ENCODE measurements at regions not wholly inside any gene's neighbourhood (a gene's known extent, or its start where the extent isn't known, plus 50 kb on each side); places are given as distances from the start of the nearest gene placed in this dataset.

DNA sequence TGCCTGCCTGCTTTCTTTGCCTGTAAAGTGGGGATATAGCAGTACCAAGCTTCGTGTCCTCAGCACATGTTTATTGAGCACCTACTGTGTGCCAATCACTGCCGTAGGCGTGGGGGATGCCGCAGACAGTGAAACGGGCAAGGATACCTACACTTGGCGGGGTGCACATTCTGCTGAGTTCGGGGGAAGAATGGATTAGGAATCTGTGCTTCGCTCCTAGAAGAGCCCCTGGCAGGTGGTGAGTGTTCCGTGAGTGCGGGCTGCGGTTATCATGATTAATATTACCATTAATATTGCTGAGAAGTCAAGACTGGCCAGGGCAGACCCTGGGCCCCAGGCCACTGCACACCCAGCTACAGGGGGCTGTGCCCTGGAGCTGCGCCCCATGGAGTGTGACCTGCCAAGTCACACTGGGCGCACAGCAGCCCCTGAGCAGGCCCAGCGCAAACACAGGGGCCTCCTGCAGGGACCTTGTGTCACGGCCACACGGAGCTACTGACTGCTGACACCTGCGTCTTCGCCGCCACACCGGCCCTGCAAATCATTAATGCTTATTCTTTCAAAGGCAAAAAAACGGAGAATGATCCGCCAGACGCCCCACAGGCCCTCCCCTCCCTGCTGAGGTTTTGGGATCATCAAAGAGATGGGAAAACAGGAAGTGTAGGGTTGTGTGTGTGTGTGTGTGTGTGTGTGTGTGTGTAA, 213.4 kb upstream of the GSE1 start:
- Histone ChIP-seq H3K36me3 (ENCODE audit: control insufficient read depth, insufficient read depth, low read length) (no peaks in the 10 kb centered on the region), H3K27ac (ENCODE audit: low read depth, low read length) (no peak overlapping the region), H3K27me3 (ENCODE audit: control insufficient read depth, insufficient read depth, low read length) (no peaks in the 10 kb centered on the region), H3K9ac (ENCODE audit: low read length) (no peak overlapping the region), H3K4me3 (ENCODE audit: low read length) (no peak overlapping the region), H3K4me1 (ENCODE audit: control insufficient read depth, insufficient read depth, low read length) (peaks cover 21% of the 10 kb centered on the region)

DNA sequence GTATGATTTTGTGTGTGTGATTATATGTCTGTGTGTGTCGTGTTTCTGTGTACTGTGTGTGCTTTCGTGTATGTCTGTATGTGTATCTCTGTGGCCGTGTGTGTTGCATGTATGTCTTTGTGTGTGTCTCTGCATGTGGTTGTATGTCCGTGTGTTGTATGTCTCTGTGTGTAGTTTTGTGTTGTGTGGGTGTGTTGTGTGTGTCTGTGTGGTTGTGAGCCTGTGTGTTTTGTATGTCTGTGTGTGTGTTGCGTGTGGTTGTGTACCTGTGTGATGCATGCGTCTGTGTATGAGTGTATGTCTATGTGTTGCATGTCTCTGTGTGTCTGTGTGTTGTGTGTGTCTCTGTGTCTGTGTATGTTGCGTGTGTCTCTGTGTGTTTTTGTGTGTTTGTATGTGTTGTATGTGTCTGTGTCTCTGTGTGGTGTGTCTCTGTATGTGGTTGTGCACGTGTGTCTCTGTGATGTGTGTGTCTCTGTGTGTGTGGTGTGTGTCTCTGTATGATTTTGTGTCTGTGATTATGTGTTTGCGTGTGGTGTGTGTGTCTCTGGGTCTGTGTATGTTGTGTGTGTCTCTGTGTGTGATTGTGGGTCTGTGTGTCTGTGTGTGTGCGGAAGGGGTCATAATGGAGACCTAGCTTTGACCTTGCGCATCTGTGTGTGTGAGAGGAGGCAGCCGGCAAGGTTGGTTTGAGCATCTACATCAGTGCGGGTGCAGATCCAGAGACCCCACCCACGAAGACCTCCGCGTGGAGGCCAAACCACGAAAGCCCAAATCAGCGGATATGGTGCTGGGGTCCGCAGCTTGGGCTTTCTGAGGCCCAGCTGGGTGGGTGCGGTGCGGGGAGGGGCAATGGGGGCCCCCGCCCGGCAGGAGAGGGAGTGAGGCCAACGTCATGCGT, 212.6 kb upstream of the GSE1 start:
- Histone ChIP-seq H3K36me3 (ENCODE audit: control insufficient read depth, insufficient read depth, low read length) (no peaks in the 10 kb centered on the region), H3K27ac (ENCODE audit: low read depth, low read length) (no peak overlapping the region), H3K27me3 (ENCODE audit: control insufficient read depth, insufficient read depth, low read length) (no peaks in the 10 kb centered on the region), H3K4me3 (ENCODE audit: low read length) (no peak overlapping the region), H3K4me1 (ENCODE audit: control insufficient read depth, insufficient read depth, low read length) (peaks cover 14% of the 10 kb centered on the region), H3K9ac (ENCODE audit: low read length) (no peak overlapping the region)

- H3K27me3 ChIP-seq (ENCODE audit: control insufficient read depth, insufficient read depth, low read length): no peaks in the 10 kb centered on the region
- H3K27ac ChIP-seq (ENCODE audit: low read depth, low read length): no peak overlapping the region
- no peak overlapping the region for H3K4me3 ChIP-seq (ENCODE audit: low read length)
- H3K36me3 ChIP-seq (ENCODE audit: control insufficient read depth, insufficient read depth, low read length): no peaks in the 10 kb centered on the region
- no peak overlapping the region for H3K9ac ChIP-seq (ENCODE audit: low read length)
- H3K4me1 ChIP-seq (ENCODE audit: control insufficient read depth, insufficient read depth, low read length): peaks cover 6% of the 10 kb centered on the region
These were observed 211.7 kb upstream of the GSE1 start for GRCh38 chr16:85401370-85401916.

GRCh38 chr16:85401917-85402766, 211.0 kb upstream of the GSE1 start:
- H3K9ac ChIP-seq (ENCODE audit: low read length): no peak overlapping the region
- H3K27ac ChIP-seq (ENCODE audit: low read depth, low read length): no peak overlapping the region
- H3K4me1 ChIP-seq (ENCODE audit: control insufficient read depth, insufficient read depth, low read length): peaks cover 3% of the 10 kb centered on the region
- no peaks in the 10 kb centered on the region for H3K36me3 ChIP-seq (ENCODE audit: control insufficient read depth, insufficient read depth, low read length)
- H3K4me3 ChIP-seq (ENCODE audit: low read length): no peak overlapping the region
- H3K27me3 ChIP-seq (ENCODE audit: control insufficient read depth, insufficient read depth, low read length): no peaks in the 10 kb centered on the region

DNA sequence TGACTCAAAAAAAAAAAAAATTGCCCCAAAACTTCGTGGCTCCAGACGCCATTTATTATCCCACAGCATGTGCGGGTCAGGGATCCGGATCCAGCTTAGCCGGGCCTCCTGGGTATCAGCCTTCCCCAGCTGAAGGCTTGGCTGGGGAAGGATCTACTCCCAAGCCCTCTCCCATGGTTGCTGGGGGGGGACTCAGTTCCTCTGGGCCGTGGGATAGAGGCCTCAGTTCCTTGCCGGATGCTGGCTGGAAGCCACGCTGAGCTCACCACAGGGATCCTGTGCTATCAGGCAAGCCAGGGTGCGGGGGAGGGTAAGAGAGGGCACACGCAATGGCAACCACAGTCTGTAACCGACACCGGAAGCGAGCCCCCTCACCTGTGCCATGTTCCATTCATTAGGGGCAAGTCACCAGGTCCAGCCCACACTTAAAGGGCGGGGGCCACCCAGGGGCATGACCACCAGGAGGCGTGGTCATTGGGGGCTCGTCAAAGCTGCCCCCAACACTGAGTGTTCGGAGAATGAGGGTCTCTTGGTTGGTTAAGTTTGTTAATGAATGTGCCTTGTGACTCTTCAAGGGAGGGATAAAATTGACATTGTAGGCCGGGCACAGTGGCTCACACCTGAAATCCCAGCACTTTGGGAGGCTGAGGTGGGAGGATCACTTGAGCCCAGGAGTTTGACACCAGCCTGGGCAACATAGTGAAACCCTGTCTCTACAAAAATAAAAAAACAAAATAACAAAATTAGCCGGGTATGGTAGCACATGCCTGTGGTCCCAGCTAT, 210.0 kb upstream of the GSE1 start:
- no peaks in the 10 kb centered on the region for H3K27me3 ChIP-seq (ENCODE audit: control insufficient read depth, insufficient read depth, low read length)
- peaks cover 3% of the 10 kb centered on the region for H3K4me1 ChIP-seq (ENCODE audit: control insufficient read depth, insufficient read depth, low read length)
- no peak overlapping the region for H3K27ac ChIP-seq (ENCODE audit: low read depth, low read length)
- no peak overlapping the region for H3K9ac ChIP-seq (ENCODE audit: low read length)
- H3K4me3 ChIP-seq (ENCODE audit: low read length): no peak overlapping the region
- H3K36me3 ChIP-seq (ENCODE audit: control insufficient read depth, insufficient read depth, low read length): no peaks in the 10 kb centered on the region

DNA sequence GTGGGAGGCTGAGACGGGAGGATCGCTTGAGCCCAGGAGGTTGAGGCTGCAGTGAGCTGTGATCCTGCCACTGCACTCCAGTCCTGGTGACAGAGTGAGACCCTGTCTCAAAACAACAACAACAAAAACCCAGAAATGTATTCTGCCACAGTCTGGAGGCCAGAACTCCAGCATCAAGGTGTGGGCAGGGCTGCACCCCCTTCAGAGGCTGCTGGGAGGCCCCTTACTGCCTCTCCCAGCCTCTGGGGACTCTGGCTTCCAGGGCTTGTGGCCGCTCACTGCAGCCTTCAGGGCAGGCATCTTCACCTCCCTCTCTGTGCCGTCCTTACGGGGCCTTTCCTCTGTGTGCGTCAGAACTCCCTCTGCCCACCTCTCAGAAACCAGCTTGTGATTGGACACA, 209.4 kb upstream of the GSE1 start:
- H3K4me3 ChIP-seq (ENCODE audit: low read length): no peak overlapping the region
- H3K27ac ChIP-seq (ENCODE audit: low read depth, low read length): no peak overlapping the region
- no peaks in the 10 kb centered on the region for H3K36me3 ChIP-seq (ENCODE audit: control insufficient read depth, insufficient read depth, low read length)
- H3K9ac ChIP-seq (ENCODE audit: low read length): no peak overlapping the region
- peaks cover 3% of the 10 kb centered on the region for H3K4me1 ChIP-seq (ENCODE audit: control insufficient read depth, insufficient read depth, low read length)
- H3K27me3 ChIP-seq (ENCODE audit: control insufficient read depth, insufficient read depth, low read length): no peaks in the 10 kb centered on the region

GRCh38 chr16:85412911-85413520, 200.1 kb upstream of the GSE1 start:
- H3K27ac ChIP-seq (ENCODE audit: low read depth, low read length): no peak overlapping the region
- no peak overlapping the region for H3K4me3 ChIP-seq (ENCODE audit: low read length)
- no peaks in the 10 kb centered on the region for H3K36me3 ChIP-seq (ENCODE audit: control insufficient read depth, insufficient read depth, low read length)
- no peak overlapping the region for H3K9ac ChIP-seq (ENCODE audit: low read length)
- no peaks in the 10 kb centered on the region for H3K27me3 ChIP-seq (ENCODE audit: control insufficient read depth, insufficient read depth, low read length)
- peaks cover 4% of the 10 kb centered on the region for H3K4me1 ChIP-seq (ENCODE audit: control insufficient read depth, insufficient read depth, low read length)

DNA sequence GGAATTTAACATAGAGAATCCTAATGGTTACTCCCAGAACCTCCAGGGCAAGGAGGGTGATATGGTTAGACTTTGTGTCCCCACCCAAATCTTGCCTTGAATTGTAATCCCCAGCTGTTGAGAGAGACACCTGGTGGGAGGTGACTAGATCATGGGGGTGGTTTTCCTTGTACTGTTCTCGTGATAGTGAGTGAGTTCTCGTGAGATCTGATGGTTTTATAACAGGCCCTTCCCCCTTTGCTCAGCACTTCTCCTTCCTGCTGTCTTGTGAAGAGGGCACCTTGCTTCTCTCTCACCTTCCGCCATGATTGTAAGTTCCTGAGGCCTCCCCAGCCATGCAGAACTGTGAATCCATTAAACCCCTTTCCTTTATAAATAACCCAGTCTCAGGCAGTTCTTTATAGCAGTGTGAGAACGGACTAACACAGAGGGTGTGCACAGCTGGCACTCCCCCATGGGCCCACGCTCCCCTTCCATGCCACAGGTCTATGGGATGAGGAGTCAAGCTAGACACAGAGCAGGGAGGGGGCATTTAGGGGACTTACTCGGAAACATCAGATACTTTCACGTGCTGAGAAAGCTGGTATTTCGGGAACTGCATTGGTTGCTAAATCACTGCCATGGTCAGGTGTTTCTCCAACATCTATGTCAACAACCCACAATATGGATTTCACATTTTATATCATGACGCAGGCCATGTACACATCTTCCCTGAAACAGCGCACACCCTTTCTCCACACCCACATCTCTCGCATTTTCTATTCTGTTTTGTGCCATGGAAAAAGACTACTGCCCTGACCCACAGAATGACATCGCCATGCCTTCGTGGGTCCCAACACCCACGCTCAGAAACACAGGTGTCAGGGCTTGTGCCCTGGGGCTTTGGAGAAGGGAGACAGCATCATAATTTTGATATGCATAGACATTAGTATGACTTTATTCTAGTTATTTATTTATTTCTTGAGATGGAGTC, 199.1 kb upstream of the GSE1 start:
- Histone ChIP-seq H3K27ac (ENCODE audit: low read depth, low read length) (no peak overlapping the region), H3K9ac (ENCODE audit: low read length) (no peak overlapping the region), H3K4me3 (ENCODE audit: low read length) (no peak overlapping the region), H3K4me1 (ENCODE audit: control insufficient read depth, insufficient read depth, low read length) (peaks cover 4% of the 10 kb centered on the region), H3K27me3 (ENCODE audit: control insufficient read depth, insufficient read depth, low read length) (no peaks in the 10 kb centered on the region), H3K36me3 (ENCODE audit: control insufficient read depth, insufficient read depth, low read length) (no peaks in the 10 kb centered on the region)

- Histone ChIP-seq H3K27me3 (ENCODE audit: control insufficient read depth, insufficient read depth, low read length) (no peaks in the 10 kb centered on the region), H3K4me1 (ENCODE audit: control insufficient read depth, insufficient read depth, low read length) (peaks cover 4% of the 10 kb centered on the region), H3K27ac (ENCODE audit: low read depth, low read length) (peak overlapping the region; percentile 36), H3K9ac (ENCODE audit: low read length) (no peak overlapping the region), H3K4me3 (ENCODE audit: low read length) (no peak overlapping the region), H3K36me3 (ENCODE audit: control insufficient read depth, insufficient read depth, low read length) (no peaks in the 10 kb centered on the region)
These were observed 197.7 kb upstream of the GSE1 start for GRCh38 chr16:85415196-85416090.
